LHCN-M2 (cell line): ENCODE measurements at regions not wholly inside any gene's neighbourhood (a gene's known extent, or its start where the extent isn't known, plus 50 kb on each side); places are given as distances from the start of the nearest gene placed in this dataset.
A peak's percentile ranks its signal among the peaks of the same experiment; 100 is the strongest.

Experiments used
- DNase-seq: peaks from one replicate; pipeline ENCODE4 v3.0.0-alpha.2; 2012; ENCODE audit warnings: low read depth

GRCh38 chrX:38988301-38988700, 187.0 kb downstream of the MID1IP1 start:
- DNase-seq, result no peak

- DNase-seq, result no peak
These were observed 187.8 kb downstream of the MID1IP1 start for GRCh38 chrX:38989076-38989475.

- peak; percentile 35 for DNase-seq
These were observed 190.6 kb downstream of the MID1IP1 start for GRCh38 chrX:38991656-38992440.

DNA sequence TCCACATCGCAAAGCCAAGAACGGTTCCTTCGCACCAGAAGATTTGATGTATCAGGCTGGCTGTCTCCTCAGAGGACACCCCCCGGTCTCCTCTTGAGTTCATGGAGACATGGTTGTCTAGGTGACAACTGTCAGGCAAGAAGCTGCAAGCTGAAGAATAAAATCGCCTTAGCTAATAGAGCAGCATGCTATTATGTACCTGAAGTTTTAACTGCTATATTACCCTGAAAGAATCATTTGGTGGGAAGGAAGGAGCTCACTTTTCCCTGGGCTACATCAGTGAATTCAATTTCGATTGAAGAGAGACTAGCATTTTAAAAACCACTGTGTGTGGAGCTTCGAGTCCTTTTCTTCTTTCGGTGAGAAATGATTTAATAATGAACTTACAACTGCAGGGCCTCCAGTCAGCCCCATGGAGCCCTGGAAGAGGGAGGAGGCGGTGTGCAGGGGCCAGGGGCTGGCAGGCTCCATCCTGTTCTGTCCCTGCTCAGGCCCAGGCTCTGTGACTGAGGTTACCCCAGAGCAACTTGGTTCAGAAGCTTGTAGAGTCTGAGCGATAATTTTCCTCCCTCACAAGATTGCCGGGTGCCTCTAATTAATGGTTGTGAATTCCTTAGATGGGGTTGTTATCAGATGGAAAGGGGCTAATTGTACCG, 191.3 kb downstream of the MID1IP1 start:
- no peak for DNase-seq

DNA sequence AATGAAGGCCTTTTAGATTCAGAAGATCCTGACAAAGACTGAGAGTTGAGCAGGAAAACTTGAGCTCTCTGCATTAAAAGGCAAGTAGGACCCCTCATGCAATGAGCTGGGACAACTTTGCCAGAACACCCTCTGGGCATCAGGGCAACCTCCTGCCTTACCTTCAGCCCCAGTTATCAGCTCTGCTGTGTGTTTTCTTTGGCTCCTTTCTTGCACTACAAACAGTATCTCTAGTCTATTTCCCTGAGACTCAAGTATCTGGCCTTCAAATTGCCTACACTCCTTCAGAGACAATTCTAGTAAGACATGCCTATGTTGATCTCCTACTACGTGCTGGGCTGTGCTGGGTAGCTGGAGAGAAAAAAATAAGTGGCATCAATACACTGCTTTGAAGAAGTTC, 192.2 kb downstream of the MID1IP1 start:
- no peak for DNase-seq

- no peak for DNase-seq
These were observed 197.8 kb downstream of the MID1IP1 start for GRCh38 chrX:38999099-38999498.

GRCh38 chrX:38999967-39000745, 198.9 kb downstream of the MID1IP1 start:
- DNase-seq, result no peak

DNA sequence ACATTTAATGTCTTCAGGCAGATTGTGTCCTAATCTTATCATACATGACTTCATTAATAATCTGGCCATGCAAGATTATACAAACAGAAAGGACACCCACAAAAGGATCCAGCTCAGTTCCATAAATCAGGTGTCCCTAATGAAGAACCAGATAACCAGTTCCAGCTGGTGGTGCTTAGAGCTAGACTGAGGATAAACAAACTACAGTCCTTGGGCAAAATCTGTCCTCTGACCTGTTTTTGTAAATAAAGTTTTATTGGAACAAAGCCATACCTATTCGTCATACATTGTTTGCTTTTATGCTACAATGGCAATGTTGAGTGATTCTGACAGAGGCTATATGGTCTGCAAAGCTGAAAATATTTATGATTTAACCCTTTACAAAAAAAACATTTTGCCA, 199.5 kb downstream of the MID1IP1 start:
- no peak for DNase-seq

- no peak for DNase-seq
These were observed 201.2 kb downstream of the MID1IP1 start for GRCh38 chrX:39002466-39002865.

DNA sequence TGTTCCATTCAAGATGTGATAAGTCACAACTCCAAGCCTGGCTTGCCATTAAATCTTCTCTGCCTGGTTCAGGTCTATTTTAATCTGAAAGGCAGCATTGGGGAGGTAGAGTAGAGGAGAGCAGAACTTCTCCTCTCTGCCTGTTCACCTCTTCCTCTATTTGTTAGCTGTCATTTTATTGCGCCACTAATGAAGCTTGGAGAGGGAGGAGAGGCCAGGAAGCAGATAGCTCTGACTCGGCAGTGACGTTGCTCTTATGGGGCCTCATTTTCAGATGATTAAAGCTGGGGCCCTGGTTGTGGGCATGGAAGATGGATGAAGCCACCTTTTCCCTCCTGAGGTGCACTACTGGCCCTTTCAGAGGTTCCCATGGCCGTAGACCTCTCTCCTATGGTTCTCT, 207.3 kb downstream of the MID1IP1 start:
- DNase-seq, result no peak

GRCh38 chrX:39011454-39012221, 210.4 kb downstream of the MID1IP1 start:
- peak; percentile 16 for DNase-seq

- DNase-seq, result peak; percentile 20
These were observed 211.4 kb downstream of the MID1IP1 start for GRCh38 chrX:39012621-39013111.

GRCh38 chrX:39016556-39016955, 215.3 kb downstream of the MID1IP1 start:
- no peak for DNase-seq

- DNase-seq, result no peak
These were observed 215.8 kb downstream of the MID1IP1 start for GRCh38 chrX:39017077-39017476.

- no peak for DNase-seq
These were observed 216.5 kb downstream of the MID1IP1 start for GRCh38 chrX:39017716-39018115.

- no peak for DNase-seq
These were observed 217.3 kb downstream of the MID1IP1 start for GRCh38 chrX:39018541-39018940.

DNA sequence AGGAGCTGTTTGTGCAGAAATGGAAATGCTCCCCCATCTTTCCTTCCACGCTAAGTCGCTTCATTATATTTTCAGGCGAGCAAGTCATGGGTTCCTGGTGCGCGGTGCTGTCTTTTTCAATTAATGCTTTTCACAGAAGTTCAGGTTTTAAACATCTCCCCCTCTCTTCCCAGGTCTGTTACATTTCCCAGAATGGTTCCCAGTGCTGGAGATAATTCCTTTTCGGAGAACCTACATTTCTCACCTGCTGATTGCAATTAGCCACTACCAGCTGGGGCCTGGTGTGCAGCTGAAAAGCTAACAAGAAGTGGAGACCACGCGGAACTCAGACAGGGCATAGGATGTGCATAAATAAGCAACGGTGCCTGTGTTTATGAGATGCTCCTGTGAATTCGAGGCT, 217.8 kb downstream of the MID1IP1 start:
- DNase-seq, result no peak

GRCh38 chrX:39020051-39020669, 218.9 kb downstream of the MID1IP1 start:
- DNase-seq, result no peak

DNA sequence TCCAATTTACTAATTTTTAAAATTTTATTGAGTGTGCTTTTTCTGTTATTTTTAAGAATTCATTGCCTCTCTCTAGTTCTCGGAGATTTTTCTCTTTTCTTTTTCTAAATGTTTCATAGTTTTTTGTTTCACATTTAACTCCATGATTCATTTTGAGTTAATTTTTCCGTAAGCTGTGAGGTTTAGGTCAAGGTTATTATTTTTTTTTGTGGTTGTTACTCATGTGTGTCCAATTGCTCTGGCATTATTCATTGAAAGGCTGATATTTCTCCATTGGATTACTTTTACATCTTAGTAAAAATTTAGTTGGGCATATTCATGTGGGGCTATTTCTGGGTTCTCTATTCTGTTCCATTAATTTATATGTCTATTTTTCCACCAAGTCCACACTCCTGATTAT, 220.8 kb downstream of the MID1IP1 start:
- DNase-seq, result peak; percentile 67

GRCh38 chrX:39029221-39029620, 228.0 kb downstream of the MID1IP1 start:
- DNase-seq, result no peak

DNA sequence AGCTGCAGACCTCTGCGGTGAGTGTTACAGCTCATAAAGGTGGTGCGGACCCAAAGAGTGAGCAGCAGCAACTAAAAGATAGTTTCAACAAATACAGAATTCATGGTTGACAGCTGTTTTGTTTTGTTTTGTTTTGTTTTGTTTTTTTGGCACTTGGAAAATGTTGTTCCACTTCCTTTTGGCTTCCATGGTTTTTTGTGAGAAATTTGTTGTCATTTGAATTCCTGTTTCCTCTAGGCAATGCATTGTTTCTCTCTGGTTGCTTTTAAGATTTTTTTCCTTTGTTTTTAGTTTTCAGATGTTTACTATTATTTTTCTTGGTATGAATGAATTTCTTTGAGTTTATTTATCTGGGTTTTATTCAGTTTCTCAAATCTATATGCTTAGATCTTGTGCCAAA, 229.4 kb downstream of the MID1IP1 start:
- DNase-seq, result no peak
